Head of caudate nucleus (tissue), 42 donors: ENCODE measurements at regions not wholly inside any gene's neighbourhood (a gene's known extent, or its start where the extent isn't known, plus 50 kb on each side); places are given as distances from the start of the nearest gene placed in this dataset.
"Not testable (repeated sequence)": the region's sequence is repeated elsewhere in the genome, so short reads cannot be mapped to it uniquely, and the experiment has no call there.

ENCODE experiments used
- DNase-seq, 42 donors: peaks; one replicate each; pipeline versions ENCODE4 v3.0.0 to v3.0.0-alpha.2; 2020 to 2021; ENCODE audit warnings: mixed read lengths in 7 of 42
- intact Hi-C: fragments of 100-400 bp; cut with DNase I; formaldehyde crosslinking; loops from one replicate; pipeline ENCODE4 v1.15.0; 2022

GRCh38 chr10:62492012-62492869, 118.1 kb downstream of the ZNF365 start:
- intact Hi-C loops, result no loop called here
- DNase-seq, result peak in 6 of 42 donors; percentile 10 to 40 (median 21)

DNA sequence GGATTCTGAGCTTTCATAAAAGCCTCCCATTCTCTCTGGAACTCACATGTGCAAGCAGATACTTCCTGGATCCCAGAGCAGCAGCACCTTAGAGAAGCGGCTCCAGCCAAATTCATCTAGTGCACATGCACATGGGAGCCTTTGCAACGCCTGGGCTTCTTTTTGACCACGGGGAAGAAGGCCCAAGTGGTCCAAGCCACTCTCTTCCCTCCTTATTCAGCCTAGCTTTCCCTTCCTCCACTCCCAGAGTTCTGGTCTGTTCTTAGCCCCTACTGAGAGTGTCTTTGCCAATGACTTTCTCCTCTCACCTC, 118.7 kb downstream of the ZNF365 start:
- no peak for DNase-seq
- intact Hi-C loops, result no loop called here

DNA sequence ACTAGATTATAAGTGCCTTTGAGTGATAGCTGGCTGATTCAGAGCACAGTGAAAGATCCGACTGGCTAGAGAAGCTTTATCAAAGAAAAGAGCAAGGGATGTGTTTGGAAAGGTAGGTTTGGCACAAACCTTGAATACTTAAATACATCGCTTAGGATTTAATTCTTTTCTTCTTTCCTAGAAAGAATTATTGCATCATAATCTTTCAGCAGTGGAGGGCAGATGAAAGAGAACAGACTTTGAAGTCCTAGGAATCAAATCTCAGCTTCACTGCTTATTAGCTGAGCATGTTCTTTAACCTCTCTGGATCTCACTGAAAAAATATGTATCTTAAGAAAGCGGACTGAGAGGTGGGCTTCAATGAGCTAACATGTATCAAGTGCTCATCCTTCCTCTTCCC, 122.8 kb downstream of the ZNF365 start:
- DNase-seq, result no peak
- intact Hi-C loops, result no loop called here

- intact Hi-C loops, result no loop called here
- no peak for DNase-seq
These were observed 124.1 kb downstream of the ZNF365 start for GRCh38 chr10:62498271-62498670.

- intact Hi-C loops, DNase-seq: not testable (repeated sequence)
These were observed 125.9 kb downstream of the ZNF365 start for GRCh38 chr10:62500116-62500515.

DNA sequence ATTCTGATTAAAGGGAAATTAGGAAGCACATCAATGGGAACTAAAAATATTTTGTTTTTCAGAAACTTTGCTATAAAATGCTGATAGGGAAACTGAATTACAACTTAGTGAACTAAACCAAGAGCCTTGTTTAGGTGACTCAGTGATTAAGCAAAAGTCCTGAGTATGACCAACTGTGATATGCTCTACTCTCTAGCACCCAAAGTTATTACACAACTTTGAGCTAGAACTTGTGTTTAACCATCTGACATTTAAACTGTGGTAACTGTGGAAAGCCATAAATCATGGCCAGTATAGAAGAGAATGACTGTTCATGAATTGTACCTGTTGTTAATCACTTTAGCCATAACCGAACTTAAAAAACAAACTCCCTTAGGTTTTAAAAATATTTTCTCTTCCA, 127.4 kb downstream of the ZNF365 start:
- intact Hi-C loops, result no loop called here

GRCh38 chr10:62502995-62503613, 128.9 kb downstream of the ZNF365 start:
- DNase-seq, result no peak

More for the DNA sequence above, 127.4 kb downstream of the ZNF365 start:
- DNase-seq, result no peak

DNA sequence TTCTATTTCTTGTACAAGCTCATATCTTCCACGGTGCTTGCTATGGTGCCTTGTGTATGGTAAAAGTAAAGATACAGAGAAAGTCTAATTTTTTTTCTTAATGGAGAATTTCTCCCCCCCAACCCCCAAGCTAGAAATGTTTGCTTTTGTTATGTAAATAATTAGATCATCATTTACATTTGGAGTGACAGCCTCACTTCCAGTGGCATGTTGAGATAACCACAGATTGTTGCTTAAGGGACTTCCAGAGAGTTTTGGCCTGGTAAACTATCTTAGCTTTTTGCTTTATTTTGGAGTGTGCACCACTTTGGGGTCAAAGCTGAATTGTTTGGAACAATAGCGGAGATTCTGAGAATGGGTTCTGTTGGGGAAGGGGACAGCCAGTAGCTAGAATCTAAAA, 129.7 kb downstream of the ZNF365 start:
- intact Hi-C loops, result no loop called here
- DNase-seq, result no peak

More at GRCh38 chr10:62502995-62503613, 128.9 kb downstream of the ZNF365 start:
- intact Hi-C loops, result no loop called here

DNA sequence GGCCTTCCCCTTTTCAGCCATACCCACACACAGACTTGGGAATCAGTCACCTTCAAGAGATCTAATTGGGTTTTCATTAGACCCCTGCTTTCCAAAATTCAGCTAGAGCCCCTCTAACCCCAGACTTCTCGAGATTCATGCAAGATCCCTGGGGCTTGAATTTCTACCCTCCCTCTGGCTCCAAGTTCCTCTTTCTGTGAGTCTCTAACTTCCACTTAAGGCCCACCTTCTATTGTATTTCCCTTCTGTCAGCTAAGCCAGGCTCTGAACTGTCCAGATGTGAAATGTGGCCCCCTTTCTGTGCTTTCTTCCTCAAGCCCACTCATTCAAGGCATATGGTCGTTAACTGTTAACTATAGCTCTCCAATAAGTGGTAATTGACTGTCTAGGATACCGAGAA, 132.2 kb downstream of the ZNF365 start:
- DNase-seq, result no peak
- intact Hi-C loops, result no loop called here

- intact Hi-C loops, result no loop called here
- no peak for DNase-seq
These were observed 137.1 kb downstream of the ZNF365 start for GRCh38 chr10:62511238-62511637.

- intact Hi-C loops, result no loop called here
- no peak for DNase-seq
These were observed 137.5 kb downstream of the ZNF365 start for GRCh38 chr10:62511656-62512055.

DNA sequence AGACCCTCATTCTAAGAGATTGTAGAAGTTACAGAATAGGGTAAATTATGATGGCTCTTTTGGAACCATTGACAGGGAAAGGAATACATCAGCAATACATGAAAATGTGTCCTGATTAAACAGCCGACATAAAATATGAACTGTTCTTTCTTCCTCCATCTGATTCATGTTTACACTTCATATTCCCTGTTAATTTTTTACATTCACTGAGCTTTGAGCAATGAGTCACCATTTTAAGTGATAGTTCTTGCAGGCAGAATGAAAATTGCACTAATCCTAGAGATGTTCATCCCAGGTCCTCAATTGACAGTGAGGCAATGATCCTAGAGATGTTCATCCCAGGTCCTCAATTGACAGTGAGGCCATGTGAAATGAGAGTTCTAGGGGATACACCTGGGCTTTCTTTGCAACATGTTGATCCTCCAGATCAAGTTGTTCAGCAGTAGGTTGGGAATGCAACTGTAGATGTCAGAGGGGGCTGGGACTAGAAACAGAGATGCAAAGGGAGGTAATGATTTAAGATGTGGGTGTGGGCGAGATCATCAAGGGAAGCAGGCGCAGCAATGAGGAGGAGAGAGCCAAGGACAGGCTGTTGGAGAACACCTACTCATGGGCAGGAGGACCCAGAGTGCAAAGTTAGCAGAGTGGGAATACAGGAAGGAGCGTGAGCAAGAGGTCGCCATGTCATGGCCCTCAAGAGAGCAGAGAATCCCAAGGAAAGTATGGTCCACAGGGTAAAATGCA, 138.7 kb downstream of the ZNF365 start:
- intact Hi-C loops, result no loop called here

GRCh38 chr10:62514079-62514693, 140.0 kb downstream of the ZNF365 start:
- intact Hi-C loops, result no loop called here
- DNase-seq, result no peak

More for the DNA sequence above, 138.7 kb downstream of the ZNF365 start:
- DNase-seq, result no peak

DNA sequence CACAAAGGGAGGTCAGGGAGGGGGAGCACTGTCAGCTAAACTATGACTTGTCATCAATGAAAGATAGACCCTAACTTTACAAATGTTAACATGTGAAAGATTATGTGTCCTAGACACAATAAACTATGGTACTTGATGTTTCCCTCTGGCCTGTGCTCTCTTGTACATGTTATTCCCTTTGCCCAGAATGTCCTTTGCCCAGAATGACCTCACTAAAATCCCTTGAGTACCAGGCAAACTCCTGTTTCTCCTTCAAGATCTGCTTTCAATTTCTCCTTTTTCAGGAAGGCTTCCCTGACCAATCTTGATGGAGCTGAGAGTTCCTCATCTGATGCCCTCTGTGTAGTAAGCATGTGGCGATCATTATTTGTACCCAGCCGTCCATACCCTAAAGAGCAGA, 143.1 kb downstream of the ZNF365 start:
- intact Hi-C loops, result no loop called here
- no peak for DNase-seq

DNA sequence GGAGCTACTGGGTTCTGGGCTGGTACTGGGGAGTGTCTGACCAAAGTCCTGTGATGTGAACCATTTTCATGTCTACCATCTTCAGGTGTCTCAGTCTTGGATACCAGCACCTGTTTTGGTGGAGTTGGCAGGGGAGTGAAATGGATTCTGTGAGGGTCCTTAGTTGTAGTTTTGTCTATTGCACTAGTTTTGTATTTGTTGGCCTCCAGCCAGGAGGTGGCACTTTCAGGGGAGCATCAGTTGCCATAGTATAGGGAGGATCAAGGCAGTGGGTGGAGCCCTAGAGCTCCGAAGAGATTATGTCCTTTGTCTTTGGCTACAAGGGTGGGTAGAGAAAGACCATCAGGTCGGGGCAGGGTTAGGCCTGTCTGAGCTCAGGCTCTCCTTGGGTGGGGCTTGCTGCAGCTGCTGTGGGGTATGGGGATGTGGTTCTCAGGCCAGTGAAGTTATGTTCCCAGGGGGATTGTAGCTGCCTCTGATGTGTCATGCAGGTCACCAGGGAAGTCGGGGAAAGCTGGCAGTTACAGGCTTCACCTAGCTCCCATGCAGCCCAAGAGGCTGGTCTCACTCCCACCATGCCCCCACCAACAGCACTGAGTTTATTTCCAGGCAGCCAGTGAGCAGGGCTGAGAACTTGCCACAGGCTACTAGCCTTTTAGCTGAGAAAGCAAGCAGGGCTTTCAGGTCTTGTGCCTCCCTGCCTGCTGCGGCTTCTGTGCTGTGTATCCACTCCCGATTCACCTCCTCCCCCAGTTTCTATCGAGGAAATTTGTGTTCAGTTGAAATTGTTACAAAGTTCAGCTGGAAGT, 153.1 kb downstream of the ZNF365 start:
- intact Hi-C loops, result no loop called here
- DNase-seq, result peak in 1 of 42 donors; percentile 11

DNA sequence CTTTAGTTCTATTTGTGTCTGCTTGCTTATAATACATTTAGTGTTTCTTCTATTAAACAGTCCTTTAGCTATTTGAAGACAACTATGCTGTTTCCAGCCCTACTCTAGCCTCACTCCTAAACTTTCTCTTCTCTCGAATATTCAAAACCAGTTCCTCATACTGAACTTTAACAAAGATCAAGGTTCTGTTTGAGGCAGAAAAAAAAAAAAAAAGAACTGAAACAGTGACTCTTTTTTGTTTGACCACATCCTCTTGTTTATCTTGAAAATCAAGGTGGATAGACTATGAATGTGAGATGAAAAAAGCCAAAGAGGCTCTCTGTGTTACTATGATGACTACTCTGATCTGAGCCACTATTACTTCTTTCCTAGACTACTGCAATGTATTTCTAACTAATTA, 154.3 kb downstream of the ZNF365 start:
- intact Hi-C loops, result no loop called here
- no peak for DNase-seq

GRCh38 chr10:62529396-62529795, 155.2 kb downstream of the ZNF365 start:
- no peak for DNase-seq
- intact Hi-C loops, result no loop called here

GRCh38 chr10:62534031-62534430, 159.9 kb downstream of the ZNF365 start:
- DNase-seq, result no peak
- intact Hi-C loops, result no loop called here

GRCh38 chr10:62538606-62539005, 164.4 kb downstream of the ZNF365 start:
- no peak for DNase-seq
- intact Hi-C loops, result no loop called here
